HCT116 (cell line): ENCODE measurements at regions not wholly inside any gene's neighbourhood (a gene's known extent, or its start where the extent isn't known, plus 50 kb on each side); places are given as distances from the start of the nearest gene placed in this dataset.

ENCODE experiments used
- ATAC-seq: fragments of 200-7000 bp; cut with Tn5 transposase; 2 replicates; pipeline ENCODE4 v1.9.1; 2020; ENCODE audit warnings: mild to moderate bottlenecking, moderate library complexity
- BruUV-seq: library from RNA; stranded (reverse); fragments of 400-500 nt; replicated peaks from 2 replicates; lab custom pipeline; 2021; lab: Mats Ljungman, UMichigan
- CTCF ChIA-PET: fragments of 300-600 bp; sonication (Branson Sonifier 250); formaldehyde crosslinking; loops from one replicate; lab custom pipeline; 2021; ENCODE audit warnings: antibody characterized with exemption; lab: Charles Lee
- POLR2A ChIA-PET: fragments of 300-600, 350-600 bp; sonication (Branson Sonifier 250); formaldehyde crosslinking; loops from one replicate; lab custom pipeline; 2021; ENCODE audit warnings: antibody characterized with exemption; lab: Charles Lee
- RAD21 ChIA-PET, 2 experiments: fragments of 300-600 bp; sonication (Branson Sonifier 250); formaldehyde crosslinking; loops; one replicate each; lab custom pipeline; 2023; ENCODE audit warnings: low total read pairs in 2 of 2; ENCODE audit not compliant: uncharacterized antibody in 2 of 2, unreplicated experiment in 2 of 2, low non-redundant PET in 1 of 2; lab: Charles Lee
- DNase-seq: peaks from one replicate; pipeline ENCODE4 v3.0.0-alpha.2; 2010; ENCODE audit warnings: low read depth, low spot score
- H2AFZ ChIP-seq: fragments of 200-600 bp; shearing (Covaris generic), sonication (generic); 2 replicates; pipeline ENCODE4 v1.6.1; 2017; ENCODE audit warnings: low read depth, mixed run types, mixed read lengths, antibody characterized with exemption, low read length; ENCODE audit not compliant: poor library complexity, severe bottlenecking
- H3K27ac ChIP-seq: 2 replicates; pipeline ENCODE4 v1.5.1; 2012; ENCODE audit warnings: low read depth, low read length
- H3K27me3 ChIP-seq: fragments of 200-600 bp; sonication (generic); 2 replicates; pipeline ENCODE4 v1.6.1; 2016; ENCODE audit warnings: mixed run types, low read length, mixed read lengths; ENCODE audit not compliant: insufficient read depth
- H3K36me3 ChIP-seq, 2 experiments: fragments of 200-500 bp in 1 of 2; fragments of 200-600 bp in 1 of 2; sonication (Bioruptor generic) in 1 of 2; sonication (generic) in 1 of 2; 2 replicates each; pipeline versions ENCODE4 v1.5.1 to v1.6.1; 2014 to 2016; ENCODE audit warnings: low read length in 2 of 2, inconsistent platforms in 1 of 2, mixed read lengths in 1 of 2, mixed run types in 1 of 2; ENCODE audit not compliant: insufficient read depth in 2 of 2, control insufficient read depth in 1 of 2
- H3K4me1 ChIP-seq, 2 experiments: fragments of 200-600 bp in 1 of 2; sonication (generic) in 1 of 2; 2 replicates each; pipeline versions ENCODE4 v1.5.1 to v1.6.1; 2012 to 2017; ENCODE audit warnings: low read length in 2 of 2, inconsistent platforms in 1 of 2, mild to moderate bottlenecking in 1 of 2, mixed read lengths in 1 of 2, mixed run types in 1 of 2, moderate library complexity in 1 of 2; ENCODE audit not compliant: insufficient read depth in 2 of 2, control insufficient read depth in 1 of 2
- H3K4me2 ChIP-seq: fragments of 200-600 bp; sonication (generic); 2 replicates; pipeline ENCODE4 v1.6.1; 2017; ENCODE audit warnings: mixed run types, low read length, mixed read lengths
- H3K4me3 ChIP-seq, 2 experiments: fragments of 200-600 bp in 1 of 2; sonication (generic) in 1 of 2; replicated peaks in 1 of 2; 2 replicates each; pipeline ENCODE4 v1.5.1; 2011 to 2016; ENCODE audit warnings: low read length in 2 of 2, control low read depth in 1 of 2, low read depth in 1 of 2, mild to moderate bottlenecking in 1 of 2, mixed read lengths in 1 of 2, mixed run types in 1 of 2
- H3K79me2 ChIP-seq: fragments of 200-600 bp; sonication (generic); 2 replicates; pipeline ENCODE4 v1.6.1; 2017; ENCODE audit warnings: mild to moderate bottlenecking, mixed run types, low read length, moderate library complexity, mixed read lengths; ENCODE audit not compliant: insufficient read depth
- H3K9ac ChIP-seq: fragments of 200-600 bp; sonication (generic); 2 replicates; pipeline ENCODE4 v1.6.1; 2016; ENCODE audit warnings: low read length, mixed read lengths
- H3K9me2 ChIP-seq: fragments of 200-600 bp; sonication (generic), shearing (Covaris generic); 2 replicates; pipeline ENCODE4 v1.6.1; 2017; ENCODE audit warnings: mixed run types, mild to moderate bottlenecking, moderate library complexity; ENCODE audit not compliant: insufficient read depth
- H3K9me3 ChIP-seq, 2 experiments: fragments of 200-500 bp in 1 of 2; fragments of 200-600 bp in 1 of 2; sonication (Bioruptor generic) in 1 of 2; sonication (generic) in 1 of 2; 2 replicates each; pipeline ENCODE4 v1.6.1; 2014 to 2017; ENCODE audit warnings: low read length in 2 of 2, mixed read lengths in 2 of 2, inconsistent platforms in 1 of 2, low read depth in 1 of 2, mild to moderate bottlenecking in 1 of 2, mixed run types in 1 of 2, moderate library complexity in 1 of 2; ENCODE audit not compliant: control insufficient read depth in 1 of 2, insufficient read depth in 1 of 2
- H4K20me1 ChIP-seq: fragments of 200-600 bp; sonication (generic), shearing (Covaris generic); 2 replicates; pipeline ENCODE4 v1.6.1; 2017; ENCODE audit warnings: mixed run types, mild to moderate bottlenecking, moderate library complexity; ENCODE audit not compliant: insufficient read depth
- EGR1 ChIP-seq: IDR thresholded peaks from 2 replicates; pipeline ENCODE4 v1.6.1; 2012; ENCODE audit warnings: low read depth
- EZH2phosphoT487 ChIP-seq: fragments of 200-600 bp; IDR thresholded peaks from 2 replicates; pipeline ENCODE4 v1.6.1; 2018; ENCODE audit warnings: antibody characterized with exemption, borderline replicate concordance
- JUND ChIP-seq: IDR thresholded peaks from 2 replicates; pipeline ENCODE4 v1.6.1; 2012
- POLR2A ChIP-seq: IDR thresholded peaks from 2 replicates; pipeline ENCODE4 v1.7.0; 2011; ENCODE audit warnings: borderline replicate concordance; ENCODE audit not compliant: insufficient read depth, insufficient read length; ENCODE audit errors: extremely low read depth
- SIN3A ChIP-seq: IDR thresholded peaks from 2 replicates; pipeline ENCODE4 v1.6.1; 2012; ENCODE audit warnings: low read depth
- TCF7L2 ChIP-seq: IDR thresholded peaks from 2 replicates; pipeline ENCODE4 v1.7.0; 2011; ENCODE audit warnings: borderline replicate concordance, inconsistent platforms; ENCODE audit not compliant: insufficient read depth, insufficient read length; ENCODE audit errors: extremely low read depth
- ZFX ChIP-seq: fragments of 450-650 bp; IDR thresholded peaks from 2 replicates; pipeline ENCODE4 v1.6.1; 2017
- ZNF274 ChIP-seq: fragments of 200-500 bp; sonication (Bioruptor generic); IDR thresholded peaks from 2 replicates; pipeline ENCODE4 v1.6.1; 2014; ENCODE audit warnings: mild to moderate bottlenecking, low read depth, low read length, inconsistent platforms
- intact Hi-C: fragments of 100-400 bp; cut with micrococcal nuclease; formaldehyde crosslinking; loops from 2 replicates; pipeline ENCODE4 v1.10.0; 2022
- TF ChIP-seq, protein P1 (sequence below): IDR thresholded peaks from 2 replicates; pipeline ENCODE4 v1.6.1; 2011; ENCODE audit warnings: mild to moderate bottlenecking, low read length, moderate library complexity; ENCODE audit not compliant: insufficient replicate concordance; ENCODE audit errors: extremely low read depth
- TF ChIP-seq, protein P2 (sequence below): IDR thresholded peaks from 2 replicates; pipeline ENCODE4 v1.6.1; 2012
- TF ChIP-seq, protein P3 (sequence below): IDR thresholded peaks from 2 replicates; pipeline ENCODE4 v1.6.1; 2012

DNA sequence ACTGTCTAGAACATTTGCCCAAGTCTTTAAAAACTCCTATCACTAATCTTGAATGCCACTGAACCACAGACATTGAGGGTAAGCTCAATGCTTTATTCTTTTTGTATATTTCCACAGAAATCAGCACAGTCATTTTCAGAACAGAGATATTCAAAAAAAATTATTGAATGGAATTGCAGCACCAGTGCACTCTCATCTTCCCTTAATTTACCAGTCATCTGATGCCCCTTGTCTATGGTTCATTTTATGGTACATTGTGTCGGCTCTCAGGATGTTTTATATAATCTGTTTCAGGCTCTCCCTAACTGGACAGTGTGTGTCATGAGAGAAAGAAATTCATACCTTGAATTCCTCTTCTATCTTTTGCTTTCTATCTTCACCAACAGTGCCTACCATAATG lies 158.4 kb upstream of the NR4A3 start:
- Histone ChIP-seq H2AFZ (no peak overlapping the region), H3K79me2 (no peaks in the 10 kb centered on the region), H3K36me3 (no peaks in the 10 kb centered on the region), H3K27ac (no peak overlapping the region), H3K9me3 (no peaks in the 10 kb centered on the region), H3K9ac (no peak overlapping the region), H3K9me2 (no peaks in the 10 kb centered on the region), H3K27me3 (no peaks in the 10 kb centered on the region; the same call in 1 of the 2 replicates), H4K20me1 (no peaks in the 10 kb centered on the region), H3K4me2 (no peak overlapping the region), H3K4me1 (no peaks in the 10 kb centered on the region), H3K4me3 (no peak overlapping the region)
- intact Hi-C loops = no loop called here
- ChIA-PET RAD21 (no interaction called here), POLR2A (no interaction called here), CTCF (no interaction called here)
- DNase-seq (no peak), ATAC-seq (no peak)
- TF ChIP-seq, protein P1, sequence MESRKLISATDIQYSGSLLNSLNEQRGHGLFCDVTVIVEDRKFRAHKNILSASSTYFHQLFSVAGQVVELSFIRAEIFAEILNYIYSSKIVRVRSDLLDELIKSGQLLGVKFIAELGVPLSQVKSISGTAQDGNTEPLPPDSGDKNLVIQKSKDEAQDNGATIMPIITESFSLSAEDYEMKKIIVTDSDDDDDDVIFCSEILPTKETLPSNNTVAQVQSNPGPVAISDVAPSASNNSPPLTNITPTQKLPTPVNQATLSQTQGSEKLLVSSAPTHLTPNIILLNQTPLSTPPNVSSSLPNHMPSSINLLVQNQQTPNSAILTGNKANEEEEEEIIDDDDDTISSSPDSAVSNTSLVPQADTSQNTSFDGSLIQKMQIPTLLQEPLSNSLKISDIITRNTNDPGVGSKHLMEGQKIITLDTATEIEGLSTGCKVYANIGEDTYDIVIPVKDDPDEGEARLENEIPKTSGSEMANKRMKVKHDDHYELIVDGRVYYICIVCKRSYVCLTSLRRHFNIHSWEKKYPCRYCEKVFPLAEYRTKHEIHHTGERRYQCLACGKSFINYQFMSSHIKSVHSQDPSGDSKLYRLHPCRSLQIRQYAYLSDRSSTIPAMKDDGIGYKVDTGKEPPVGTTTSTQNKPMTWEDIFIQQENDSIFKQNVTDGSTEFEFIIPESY = no peak
- TF ChIP-seq EGR1 (no peak), POLR2A (no peak), JUND (no peak), TCF7L2 (no peak), ZNF274 (no peak), ZFX (no peak), EZH2phosphoT487 (no peak), SIN3A (no peak)
- TF ChIP-seq, protein P2, sequence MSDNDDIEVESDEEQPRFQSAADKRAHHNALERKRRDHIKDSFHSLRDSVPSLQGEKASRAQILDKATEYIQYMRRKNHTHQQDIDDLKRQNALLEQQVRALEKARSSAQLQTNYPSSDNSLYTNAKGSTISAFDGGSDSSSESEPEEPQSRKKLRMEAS = no peak
- TF ChIP-seq, protein P3, sequence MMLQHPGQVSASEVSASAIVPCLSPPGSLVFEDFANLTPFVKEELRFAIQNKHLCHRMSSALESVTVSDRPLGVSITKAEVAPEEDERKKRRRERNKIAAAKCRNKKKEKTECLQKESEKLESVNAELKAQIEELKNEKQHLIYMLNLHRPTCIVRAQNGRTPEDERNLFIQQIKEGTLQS = no peak
- BruUV-seq = no TSS peak
